ENCODE measurements at regions not wholly inside any gene's neighbourhood (a gene's known extent, or its start where the extent isn't known, plus 50 kb on each side); places are given as distances from the start of the nearest gene placed in this dataset.
"Not testable (repeated sequence)": the region's sequence is repeated elsewhere in the genome, so short reads cannot be mapped to it uniquely, and the experiment has no call there.

DNA sequence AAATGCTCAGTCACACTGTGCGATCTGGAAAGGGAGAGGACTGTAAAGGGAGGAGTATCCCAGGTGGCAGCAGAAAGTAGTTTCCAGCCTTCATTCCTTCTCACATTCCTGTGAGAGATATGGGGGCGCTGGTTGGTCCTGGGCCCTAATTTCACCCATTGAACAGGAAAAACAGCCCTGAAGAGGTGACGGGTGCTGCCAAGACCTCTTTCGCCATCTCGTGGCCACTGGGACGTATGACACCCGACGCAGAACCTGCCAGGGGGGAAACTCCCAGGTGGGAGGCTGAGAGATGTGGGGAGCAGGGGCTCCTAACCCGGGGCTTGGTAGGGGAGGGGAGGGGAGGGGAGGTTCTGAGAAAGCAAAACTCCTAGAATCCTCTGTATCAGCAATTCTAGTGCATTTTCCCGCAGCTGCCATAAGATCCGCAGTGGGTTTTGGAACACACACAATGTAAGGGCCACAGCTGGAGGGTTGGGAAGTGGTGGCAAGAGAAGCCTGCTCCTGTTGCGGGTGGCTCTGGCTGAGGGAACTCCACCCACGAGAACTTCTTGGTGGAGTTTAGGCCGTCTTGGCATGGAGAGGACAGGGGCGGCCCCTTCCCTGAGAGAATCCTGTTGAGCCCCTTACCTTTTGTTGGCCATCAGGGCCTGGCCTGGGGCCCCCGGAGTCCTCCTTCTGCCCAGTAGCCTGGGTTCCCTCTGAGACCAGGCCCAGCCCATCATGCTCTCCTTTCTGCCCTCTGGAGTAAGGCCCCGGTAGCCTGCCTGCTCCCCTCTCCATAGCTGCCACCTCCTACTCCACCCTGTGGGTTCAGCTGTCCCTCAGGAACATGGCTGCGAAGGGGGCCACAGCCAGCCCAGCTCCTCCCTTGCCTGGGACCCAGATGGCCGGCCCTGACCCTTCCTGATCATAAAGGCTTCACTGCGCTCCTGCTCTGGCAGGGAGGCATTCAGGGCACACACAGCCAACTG lies 134.1 kb downstream of the OR13H1 start:
- Histone ChIP-seq H3K4me3 (no peak overlapping the region), H3K27me3 (replicated peaks in 1 of 7) (peaks cover 0 to 11% (median 0%) of the 10 kb centered on the region in 7 donors), H3K36me3 (no peaks in the 10 kb centered on the region), H3K4me1 (no peaks in the 10 kb centered on the region), H3K9me3 (no peaks in the 10 kb centered on the region), H3K27ac (no peak overlapping the region)
- DNase-seq = peak; percentile 79
- WGBS, 5 donors = 34 to 48% (median 42%) methylated on average over 15 to 20 of the region's 20 CpGs
- intact Hi-C loops (cut with DNase I; ENCODE audit: low total_unique reads) = loop anchor here (5.0 kb wide), 1 partner anchor 164 kb away; no protein-coding TSS in a partner anchor
- TF ChIP-seq, protein P1, sequence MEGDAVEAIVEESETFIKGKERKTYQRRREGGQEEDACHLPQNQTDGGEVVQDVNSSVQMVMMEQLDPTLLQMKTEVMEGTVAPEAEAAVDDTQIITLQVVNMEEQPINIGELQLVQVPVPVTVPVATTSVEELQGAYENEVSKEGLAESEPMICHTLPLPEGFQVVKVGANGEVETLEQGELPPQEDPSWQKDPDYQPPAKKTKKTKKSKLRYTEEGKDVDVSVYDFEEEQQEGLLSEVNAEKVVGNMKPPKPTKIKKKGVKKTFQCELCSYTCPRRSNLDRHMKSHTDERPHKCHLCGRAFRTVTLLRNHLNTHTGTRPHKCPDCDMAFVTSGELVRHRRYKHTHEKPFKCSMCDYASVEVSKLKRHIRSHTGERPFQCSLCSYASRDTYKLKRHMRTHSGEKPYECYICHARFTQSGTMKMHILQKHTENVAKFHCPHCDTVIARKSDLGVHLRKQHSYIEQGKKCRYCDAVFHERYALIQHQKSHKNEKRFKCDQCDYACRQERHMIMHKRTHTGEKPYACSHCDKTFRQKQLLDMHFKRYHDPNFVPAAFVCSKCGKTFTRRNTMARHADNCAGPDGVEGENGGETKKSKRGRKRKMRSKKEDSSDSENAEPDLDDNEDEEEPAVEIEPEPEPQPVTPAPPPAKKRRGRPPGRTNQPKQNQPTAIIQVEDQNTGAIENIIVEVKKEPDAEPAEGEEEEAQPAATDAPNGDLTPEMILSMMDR (IDR thresholded peaks at IDR 0.05 in 8 of 11, conservative IDR thresholded peaks at IDR 0.05 in 3 of 11) = peak in 9 of 11 experiments; percentile 16 to 75 (median 48)
- TF ChIP-seq POLR2AphosphoS5 (IDR thresholded peaks at IDR 0.05) = no peak
- TF ChIP-seq POLR2A (IDR thresholded peaks at IDR 0.05) = no peak

DNA sequence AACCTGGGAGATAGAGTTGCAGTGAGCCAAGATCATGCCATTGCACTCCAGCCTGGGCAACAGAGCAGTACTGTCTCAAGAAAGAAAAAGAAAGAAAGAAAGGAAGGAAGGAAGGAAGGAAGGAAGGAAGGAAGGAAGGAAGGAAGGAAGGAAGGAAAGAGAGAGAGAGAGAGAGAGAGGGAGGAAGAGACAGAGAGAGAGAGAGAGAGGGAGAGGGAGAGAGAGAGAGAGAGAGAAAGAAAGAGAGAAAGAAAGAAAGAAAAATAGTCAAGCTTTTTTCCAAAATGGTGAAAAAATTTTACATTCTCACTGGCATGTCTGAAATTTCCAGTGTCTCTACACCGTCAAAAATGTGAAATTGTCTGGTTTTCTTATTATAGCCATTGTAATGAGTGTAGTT lies 138.9 kb downstream of the OR13H1 start:
- peaks cover 0 to 17% (median 0%) of the 10 kb centered on the region in 7 donors for H3K27me3 ChIP-seq (replicated peaks in 1 of 7)
- H3K9me3 ChIP-seq; H3K4me3 ChIP-seq; H3K36me3 ChIP-seq; intact Hi-C loops (cut with DNase I; ENCODE audit: low total_unique reads); DNase-seq; H3K27ac ChIP-seq; H3K4me1 ChIP-seq: not testable (repeated sequence)
- WGBS, 5 donors = 63 to 91% (median 85%) methylated on average over 1 of the region's 1 CpG

DNA sequence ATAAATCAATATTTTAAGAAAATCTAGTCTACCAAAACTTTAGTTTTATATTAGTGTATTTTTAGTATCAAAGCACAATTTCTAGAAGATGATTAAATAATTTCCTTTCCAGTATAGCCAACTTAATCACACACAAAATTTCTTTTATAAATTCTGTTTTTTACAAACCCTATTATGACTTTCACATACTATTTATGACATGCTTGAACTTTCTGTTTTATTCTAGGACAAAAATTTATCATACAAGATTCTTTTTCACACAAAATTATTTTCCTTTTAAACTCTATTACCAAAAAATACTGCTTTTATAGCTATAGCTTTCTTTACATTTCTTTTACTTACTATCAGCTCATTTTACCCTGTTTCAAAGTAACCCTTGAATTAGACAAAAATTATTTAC lies 149.5 kb downstream of the OR13H1 start:
- Histone ChIP-seq H3K27ac (no peak overlapping the region), H3K27me3 (replicated peaks in 1 of 7) (peaks cover 0 to 6% (median 0%) of the 10 kb centered on the region in 7 donors), H3K9me3 (peaks cover 0 to 6% (median 0%) of the 10 kb centered on the region in 8 donors), H3K4me3 (no peak overlapping the region), H3K4me1 (no peaks in the 10 kb centered on the region), H3K36me3 (no peaks in the 10 kb centered on the region)
- intact Hi-C loops (cut with DNase I; ENCODE audit: low total_unique reads) = no loop called here
- TF ChIP-seq POLR2A (IDR thresholded peaks at IDR 0.05) (no peak), POLR2AphosphoS5 (IDR thresholded peaks at IDR 0.05) (no peak)
- TF ChIP-seq, protein P1 (IDR thresholded peaks at IDR 0.05 in 8 of 11, conservative IDR thresholded peaks at IDR 0.05 in 3 of 11) = no peak
- no peak for DNase-seq

DNA sequence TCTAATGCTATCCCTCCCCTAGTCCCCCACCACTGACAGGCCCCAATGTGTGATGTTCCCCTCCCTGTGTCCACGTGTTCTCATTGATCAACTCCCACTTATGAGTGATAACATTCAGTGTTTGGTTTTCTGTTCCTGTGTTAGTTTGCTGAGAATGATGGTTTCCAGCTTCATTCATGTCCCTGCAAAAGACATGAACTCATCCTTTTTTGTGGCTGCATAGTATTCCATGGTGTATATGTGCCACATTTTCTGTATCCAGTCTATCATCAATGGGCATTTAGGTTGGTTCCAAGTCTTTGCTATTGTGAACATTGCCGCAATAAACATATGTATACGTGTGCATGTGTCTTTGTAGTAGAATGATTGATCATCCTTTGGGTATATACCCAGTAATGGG lies 153.1 kb downstream of the OR13H1 start:
- H3K4me1 ChIP-seq; H3K4me3 ChIP-seq; H3K9me3 ChIP-seq; H3K36me3 ChIP-seq; H3K27me3 ChIP-seq (replicated peaks in 1 of 7); DNase-seq; H3K27ac ChIP-seq; intact Hi-C loops (cut with DNase I; ENCODE audit: low total_unique reads): not testable (repeated sequence)
- WGBS, 5 donors = 88 to 96% (median 89%) methylated on average over 3 of the region's 3 CpGs

DNA sequence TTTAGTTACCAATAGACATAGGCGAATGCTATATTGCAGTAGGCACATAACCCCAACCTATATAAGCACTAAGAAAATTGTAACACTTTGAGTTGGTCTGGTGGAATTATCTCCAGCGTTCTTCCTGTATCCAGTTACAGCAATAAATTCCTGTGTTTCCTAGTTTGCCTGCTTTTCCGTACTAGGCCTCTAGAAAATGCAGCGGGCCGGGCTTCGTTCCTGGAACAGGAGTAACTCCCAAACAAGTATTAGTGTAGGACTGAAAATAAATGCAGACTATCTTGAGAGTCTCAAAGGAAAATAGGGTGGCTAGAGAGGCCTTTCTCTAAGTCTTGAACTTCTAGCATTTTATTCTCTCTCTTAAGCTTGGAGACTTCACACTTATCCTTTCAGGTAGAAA lies 159.8 kb downstream of the OR13H1 start:
- intact Hi-C loops (cut with DNase I; ENCODE audit: low total_unique reads) = no loop called here
- H3K4me1 ChIP-seq = peaks cover 0 to 13% (median 2%) of the 10 kb centered on the region in 6 donors
- 62 to 95% (median 91%) methylated on average over 6 of the region's 6 CpGs for WGBS, 5 donors
- TF ChIP-seq POLR2AphosphoS5 (IDR thresholded peaks at IDR 0.05) (no peak), POLR2A (IDR thresholded peaks at IDR 0.05) (no peak)
- TF ChIP-seq, protein P1 (IDR thresholded peaks at IDR 0.05 in 8 of 11, conservative IDR thresholded peaks at IDR 0.05 in 3 of 11) = no peak
- DNase-seq = no peak
- no peaks in the 10 kb centered on the region for H3K27me3 ChIP-seq (replicated peaks in 1 of 7)
- no peaks in the 10 kb centered on the region for H3K9me3 ChIP-seq
- H3K27ac ChIP-seq = peak overlapping the region in 2 of 8 donors; percentile 81 to 84
- no peaks in the 10 kb centered on the region for H3K36me3 ChIP-seq
- H3K4me3 ChIP-seq = peak overlapping the region in 2 of 8 donors; percentile 54 to 73

Measured in spleen (tissue), 11 donors.